HG03066 (cell line): ENCODE measurements at regions not wholly inside any gene's neighbourhood (a gene's known extent, or its start where the extent isn't known, plus 50 kb on each side); places are given as distances from the start of the nearest gene placed in this dataset.
"Not testable (repeated sequence)": the region's sequence is repeated elsewhere in the genome, so short reads cannot be mapped to it uniquely, and the experiment has no call there.

Source experiments
- ATAC-seq: cut with Tn5 transposase; IDR thresholded peaks from one replicate; pipeline ENCODE4 v1.9.1; 2021; ENCODE audit warnings: low read depth; ENCODE audit not compliant: unreplicated experiment

GRCh38 chr20:53823121-53823764 is 229.6 kb upstream of the ZNF217 start:
- no peak for ATAC-seq

- ATAC-seq = no peak
Measured at GRCh38 chr20:53822534-53822933, 228.9 kb upstream of the ZNF217 start.

GRCh38 chr20:53819973-53820451 is 226.4 kb upstream of the ZNF217 start:
- ATAC-seq = no peak

GRCh38 chr20:53818457-53819177 is 225.0 kb upstream of the ZNF217 start:
- no peak for ATAC-seq

GRCh38 chr20:53817513-53817912 is 223.9 kb upstream of the ZNF217 start:
- ATAC-seq = not testable (repeated sequence)

GRCh38 chr20:53816872-53817398 is 223.3 kb upstream of the ZNF217 start:
- ATAC-seq = no peak

GRCh38 chr20:53815509-53815908 is 221.9 kb upstream of the ZNF217 start:
- ATAC-seq = no peak

GRCh38 chr20:53814060-53814459 is 220.4 kb upstream of the ZNF217 start:
- ATAC-seq = peak; percentile 60

- ATAC-seq = no peak
Measured at GRCh38 chr20:53813636-53814035, 220.0 kb upstream of the ZNF217 start.

- ATAC-seq = no peak
Measured at GRCh38 chr20:53811577-53811976, 217.9 kb upstream of the ZNF217 start.

- no peak for ATAC-seq
Measured at GRCh38 chr20:53810661-53811355, 217.2 kb upstream of the ZNF217 start.

- ATAC-seq = no peak
Measured at GRCh38 chr20:53809728-53810365, 216.2 kb upstream of the ZNF217 start.

- ATAC-seq = no peak
Measured at GRCh38 chr20:53809217-53809616, 215.6 kb upstream of the ZNF217 start.

GRCh38 chr20:53808733-53809132 is 215.1 kb upstream of the ZNF217 start:
- ATAC-seq = no peak

- ATAC-seq = not testable (repeated sequence)
Measured at GRCh38 chr20:53808302-53808701, 214.7 kb upstream of the ZNF217 start.

GRCh38 chr20:53806683-53807401 is 213.2 kb upstream of the ZNF217 start:
- ATAC-seq = no peak

GRCh38 chr20:53805895-53806384 is 212.3 kb upstream of the ZNF217 start:
- no peak for ATAC-seq

GRCh38 chr20:53804920-53805894 is 211.6 kb upstream of the ZNF217 start:
- no peak for ATAC-seq

GRCh38 chr20:53804308-53804707 is 210.7 kb upstream of the ZNF217 start:
- not testable (repeated sequence) for ATAC-seq
